ENCODE measurements at regions not wholly inside any gene's neighbourhood (a gene's known extent, or its start where the extent isn't known, plus 50 kb on each side); places are given as distances from the start of the nearest gene placed in this dataset.

GRCh38 chr4:164345756-164346155, 408.2 kb upstream of the SMIM31 start:
- TF ChIP-seq ZNF639 (tag by site-specific recombination; IDR thresholded peaks at IDR 0.05) = no peak
- TF ChIP-seq ZNF121 (tag by site-specific recombination; IDR thresholded peaks at IDR 0.05) = no peak
- TF ChIP-seq HOXC10 (CRISPR knock-in tag; IDR thresholded peaks at IDR 0.05) = no peak
- no peak for TF ChIP-seq FEZF1 (tag by site-specific recombination; IDR thresholded peaks at IDR 0.05)
- no peak for TF ChIP-seq KLF9 (tag by site-specific recombination; IDR thresholded peaks at IDR 0.05; ENCODE audit: low read depth)
- no peak for TF ChIP-seq CTCF (tag by site-specific recombination; IDR thresholded peaks at IDR 0.05)
- no peak for TF ChIP-seq KLF16 (tag by site-specific recombination; IDR thresholded peaks at IDR 0.05)
- no peak for TF ChIP-seq ZNF792 (tag by site-specific recombination; IDR thresholded peaks at IDR 0.05)
- TF ChIP-seq ZFP3 (tag by site-specific recombination; IDR thresholded peaks at IDR 0.05; ENCODE audit: low read depth) = no peak
- TF ChIP-seq BCL11A (tag by site-specific recombination; IDR thresholded peaks at IDR 0.05; ENCODE audit: low read depth) = no peak
- TF ChIP-seq ZNF132 (tag by site-specific recombination; IDR thresholded peaks at IDR 0.05; ENCODE audit: borderline replicate concordance) = no peak
- TF ChIP-seq KLF8 (tag by site-specific recombination; IDR thresholded peaks at IDR 0.05) = no peak
